HG03460 (cell line): ENCODE measurements at regions not wholly inside any gene's neighbourhood (a gene's known extent, or its start where the extent isn't known, plus 50 kb on each side); places are given as distances from the start of the nearest gene placed in this dataset.

ENCODE experiments used
- ATAC-seq: cut with Tn5 transposase; IDR thresholded peaks from one replicate; pipeline ENCODE4 v1.9.1; 2021; ENCODE audit not compliant: unreplicated experiment

GRCh38 chr5:18028036-18028435 is 393.8 kb downstream of the TAF11L14 start:
- ATAC-seq = no peak

GRCh38 chr5:18032744-18033143 is 398.5 kb downstream of the TAF11L14 start:
- no peak for ATAC-seq

- ATAC-seq = no peak
Observed at GRCh38 chr5:18036531-18036930, 402.3 kb downstream of the TAF11L14 start.

DNA sequence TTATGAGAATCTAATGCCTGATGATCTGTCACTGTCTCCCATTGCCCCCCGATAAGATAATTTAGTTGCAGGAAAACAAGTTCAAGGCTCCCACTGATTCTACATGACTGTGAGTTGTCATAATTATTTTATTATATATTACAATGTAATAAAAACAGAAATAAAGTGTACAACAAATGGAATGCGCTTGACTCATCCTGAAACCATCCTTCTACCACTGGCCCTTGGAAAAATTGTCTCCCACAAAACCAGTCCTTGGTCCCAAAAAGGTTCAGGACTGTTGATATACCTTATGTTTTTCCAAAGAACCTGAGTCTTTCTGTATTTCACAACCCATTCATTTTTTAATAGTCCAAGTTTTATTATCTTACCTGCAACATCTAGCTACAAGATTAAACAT is 403.5 kb downstream of the TAF11L14 start:
- no peak for ATAC-seq

DNA sequence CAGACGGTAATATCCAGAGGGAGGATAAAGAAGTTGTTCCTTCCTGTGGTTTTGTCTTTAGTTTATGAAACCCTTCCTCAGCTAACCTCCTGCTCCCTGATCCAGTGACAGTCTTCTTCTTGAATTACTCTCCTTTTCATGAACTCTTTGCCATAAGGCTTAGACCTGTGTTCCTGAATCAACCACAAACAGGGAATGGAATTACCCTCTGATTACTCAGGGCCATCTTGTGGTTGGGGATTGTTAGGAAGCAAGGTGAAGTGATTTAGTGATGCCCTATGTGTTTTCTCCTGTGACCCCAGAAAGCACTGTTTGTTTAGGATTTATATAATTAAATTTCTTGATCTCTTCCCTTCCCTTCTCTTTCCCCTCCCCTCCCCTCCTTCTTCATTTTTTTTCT is 409.1 kb downstream of the TAF11L14 start:
- ATAC-seq = no peak

GRCh38 chr5:18048449-18048848 is 414.2 kb downstream of the TAF11L14 start:
- no peak for ATAC-seq

GRCh38 chr5:18050345-18050744 is 416.1 kb downstream of the TAF11L14 start:
- ATAC-seq = no peak

DNA sequence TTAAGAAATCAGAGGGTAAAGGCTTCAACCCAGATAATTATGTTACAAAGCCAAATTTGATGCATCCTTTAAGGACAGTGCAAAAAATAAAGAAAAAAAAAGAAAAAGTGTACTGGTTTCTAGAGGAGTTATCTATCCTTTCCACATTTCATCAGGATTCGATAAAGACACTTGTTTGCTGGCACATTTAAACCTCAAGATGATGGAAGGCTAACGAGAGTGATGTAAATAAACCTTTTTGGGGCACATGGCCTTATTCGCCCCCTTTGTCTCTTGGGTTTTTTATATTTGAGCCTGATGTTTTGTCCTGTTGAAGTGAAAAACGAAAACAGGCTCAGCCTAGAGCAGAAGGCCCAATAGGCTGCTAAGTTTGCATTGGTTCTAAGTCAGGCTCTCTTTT is 416.5 kb downstream of the TAF11L14 start:
- no peak for ATAC-seq

DNA sequence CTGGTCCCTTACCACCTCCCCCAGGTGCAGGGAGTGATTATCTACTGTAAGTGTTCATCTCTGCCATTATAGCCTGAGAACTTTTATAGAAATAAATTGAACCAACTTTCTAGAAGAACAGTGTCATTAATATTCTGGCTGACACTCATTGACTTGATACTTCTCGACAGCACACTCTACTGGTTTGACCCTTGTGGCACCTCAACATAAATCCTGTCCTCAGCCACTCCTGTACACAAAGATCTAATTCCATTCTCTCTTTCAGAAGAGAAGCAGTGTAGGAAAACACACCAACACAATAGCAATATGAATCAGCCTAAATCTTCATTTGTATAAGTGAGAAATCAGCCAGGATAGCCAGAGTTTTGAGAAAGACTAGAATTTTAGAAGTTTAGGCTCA is 417.7 kb downstream of the TAF11L14 start:
- ATAC-seq = no peak

GRCh38 chr5:18052569-18052968 is 418.3 kb downstream of the TAF11L14 start:
- ATAC-seq = no peak

- no peak for ATAC-seq
Observed at GRCh38 chr5:18057725-18058124, 423.5 kb downstream of the TAF11L14 start.

DNA sequence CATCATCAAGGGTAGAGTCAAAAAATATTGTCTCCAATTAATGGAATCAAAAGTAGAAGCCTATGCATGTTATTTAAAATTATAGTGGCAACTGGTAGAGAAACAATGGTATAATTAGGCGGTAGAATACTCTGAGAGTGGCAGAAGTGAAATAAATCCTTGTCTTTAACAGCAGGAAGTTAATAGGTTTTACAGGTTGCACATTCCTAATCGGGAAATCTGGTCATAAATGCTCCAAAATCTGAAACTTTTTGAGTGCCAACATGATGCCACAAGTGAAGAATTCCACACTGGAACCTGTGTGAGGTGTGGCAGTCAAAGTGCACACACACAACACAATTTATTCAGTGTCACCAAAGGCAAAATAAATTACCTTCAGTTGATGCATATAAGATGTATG is 433.4 kb downstream of the TAF11L14 start:
- no peak for ATAC-seq

DNA sequence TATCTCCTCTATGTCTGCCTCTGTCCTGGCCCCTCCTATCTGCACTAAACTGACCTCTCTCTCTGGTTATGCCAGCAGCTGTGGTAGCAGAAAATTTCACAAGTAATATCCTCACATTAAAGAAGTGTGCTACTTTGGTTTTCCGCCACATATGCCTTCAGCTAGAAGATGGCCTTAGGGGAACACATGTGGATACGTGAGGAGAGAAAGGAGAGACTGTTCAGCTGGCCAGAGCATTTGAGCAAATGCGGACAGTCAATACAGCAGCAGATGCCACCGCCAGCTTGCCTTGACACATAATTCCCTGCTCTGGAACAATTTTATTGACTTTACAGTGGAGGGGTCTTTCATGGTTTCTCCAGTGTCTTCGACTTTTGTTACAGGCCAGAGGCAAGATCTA is 434.6 kb downstream of the TAF11L14 start:
- ATAC-seq = no peak

GRCh38 chr5:18069790-18070189 is 435.5 kb downstream of the TAF11L14 start:
- no peak for ATAC-seq

DNA sequence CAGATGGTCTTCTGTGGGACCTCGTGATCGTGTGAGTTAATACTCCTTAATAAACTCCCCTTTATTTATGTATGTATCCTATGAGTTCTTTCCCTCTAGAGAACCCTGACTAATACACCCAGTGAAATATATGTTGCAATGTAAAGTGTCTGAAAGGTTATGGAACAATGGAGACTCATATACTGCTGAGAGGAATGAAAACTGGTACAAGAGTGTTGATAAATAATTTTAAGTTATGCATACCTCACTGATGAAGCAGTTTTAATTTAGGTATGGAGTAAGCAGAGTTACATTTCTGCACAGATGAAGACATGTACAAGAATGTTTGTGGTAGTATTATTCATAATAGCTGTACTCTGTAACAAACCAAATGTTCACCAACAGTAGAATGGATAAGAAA is 438.3 kb downstream of the TAF11L14 start:
- no peak for ATAC-seq

GRCh38 chr5:18074961-18075360 is 440.7 kb downstream of the TAF11L14 start:
- no peak for ATAC-seq

- no peak for ATAC-seq
Observed at GRCh38 chr5:18078157-18078556, 443.9 kb downstream of the TAF11L14 start.

DNA sequence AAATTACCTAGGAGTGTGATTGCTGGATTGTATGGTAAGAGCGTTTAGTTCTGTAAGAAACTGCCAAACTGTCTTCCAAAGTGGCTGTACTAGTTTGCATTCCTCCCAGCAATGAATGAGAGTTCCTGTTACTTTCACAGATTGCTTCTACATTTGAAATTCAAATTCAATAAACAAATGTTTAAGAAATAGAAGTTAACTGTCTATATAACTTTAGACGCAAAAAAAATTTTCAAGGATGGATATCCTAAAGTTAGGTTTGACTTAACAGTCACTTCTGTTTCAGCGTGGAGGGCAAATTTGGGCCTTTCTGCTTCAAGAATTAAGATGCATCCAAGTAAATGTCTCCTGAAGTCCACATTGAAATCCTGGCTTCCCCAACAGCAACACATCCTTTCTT is 445.6 kb downstream of the TAF11L14 start:
- no peak for ATAC-seq

GRCh38 chr5:18088020-18088579 is 453.8 kb downstream of the TAF11L14 start:
- no peak for ATAC-seq

DNA sequence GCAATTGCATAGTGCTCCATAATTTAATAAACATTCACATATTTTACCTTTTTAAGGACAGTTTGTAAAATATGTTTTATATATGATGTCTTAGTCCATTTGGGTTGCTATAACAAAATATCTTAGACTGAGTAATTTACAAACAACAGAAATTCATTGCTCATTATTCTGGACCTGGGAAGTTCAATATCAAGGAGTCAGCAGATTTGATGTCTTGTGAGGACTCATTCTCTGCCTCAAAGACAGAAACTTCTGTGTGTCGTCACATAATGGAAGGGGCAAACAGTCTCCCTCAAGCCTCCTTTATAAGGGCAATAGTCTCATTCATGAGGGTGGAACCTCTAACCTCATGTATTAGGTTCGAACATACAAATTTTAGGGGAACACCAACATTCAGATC is 455.9 kb downstream of the TAF11L14 start:
- no peak for ATAC-seq

DNA sequence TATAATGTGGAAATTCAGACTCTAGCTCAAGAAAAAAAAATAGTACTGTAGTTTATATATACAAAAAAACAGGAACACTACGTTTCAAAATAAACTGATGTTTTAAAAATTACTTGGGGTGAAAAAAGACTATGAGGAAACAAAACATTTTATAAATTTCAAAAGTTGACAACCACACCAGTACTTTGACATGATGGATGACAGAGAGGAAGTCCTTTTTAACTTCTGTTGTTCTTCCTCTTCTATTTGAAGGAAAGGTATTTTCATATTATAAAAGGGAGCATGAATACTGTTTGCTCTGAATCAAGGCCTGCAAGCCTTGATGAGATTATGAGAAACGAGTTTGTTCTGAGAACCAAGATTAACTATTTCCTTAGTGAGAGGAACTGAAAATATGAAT is 456.9 kb downstream of the TAF11L14 start:
- ATAC-seq = no peak

DNA sequence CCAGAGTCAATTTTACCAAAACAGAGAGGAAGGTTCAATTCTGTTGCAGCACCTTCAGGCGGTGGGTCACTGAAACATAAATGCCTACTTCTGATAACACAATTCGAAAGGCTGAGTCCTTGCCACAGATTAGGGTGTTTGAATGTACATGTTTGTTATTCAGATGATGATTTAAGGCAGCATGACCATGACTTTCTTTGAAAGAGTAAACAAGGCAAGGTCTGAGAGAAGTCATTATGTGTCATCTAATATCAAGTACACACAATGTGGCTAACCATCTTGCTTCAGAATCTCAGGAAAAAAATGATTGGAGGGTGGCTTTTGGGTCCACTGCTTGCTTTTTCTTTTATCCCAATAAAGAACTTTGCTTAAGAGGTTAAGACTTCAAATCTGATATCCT is 457.5 kb downstream of the TAF11L14 start:
- no peak for ATAC-seq

GRCh38 chr5:18095061-18095460 is 460.8 kb downstream of the TAF11L14 start:
- no peak for ATAC-seq

DNA sequence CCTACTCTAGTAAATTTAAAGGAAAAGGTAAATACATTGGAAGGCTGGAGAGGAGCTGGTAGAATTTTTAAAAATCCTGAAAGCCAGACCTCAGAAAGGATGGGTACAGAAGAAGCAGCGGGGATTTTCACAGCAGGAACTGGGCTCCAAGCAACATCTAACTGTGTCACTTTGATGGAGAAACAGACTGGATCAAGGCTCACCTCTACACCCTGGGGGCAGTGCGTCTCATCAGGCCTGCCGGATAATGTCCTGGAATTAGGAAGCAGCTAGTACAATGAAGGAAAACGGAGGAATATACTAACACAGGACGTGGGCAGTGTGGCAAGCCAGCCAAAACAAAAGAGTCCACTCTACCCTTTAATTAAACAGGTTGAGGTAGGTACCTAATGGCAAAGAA is 463.6 kb downstream of the TAF11L14 start:
- no peak for ATAC-seq
